Medulla oblongata (tissue), 1 donor: ENCODE measurements at regions not wholly inside any gene's neighbourhood (a gene's known extent, or its start where the extent isn't known, plus 50 kb on each side); places are given as distances from the start of the nearest gene placed in this dataset.
"Not testable (repeated sequence)": the region's sequence is repeated elsewhere in the genome, so short reads cannot be mapped to it uniquely, and the experiment has no call there.

ENCODE experiments used
- DNase-seq: peaks from one replicate; pipeline ENCODE4 v3.0.0-alpha.2; 2015; ENCODE audit errors: extremely low spot score

- no peak for DNase-seq
These were observed 194.4 kb downstream of the CTTN start for GRCh38 chr11:70592641-70593165.

- DNase-seq: no peak
These were observed 195.2 kb downstream of the CTTN start for GRCh38 chr11:70593446-70593983.

- no peak for DNase-seq
These were observed 195.7 kb downstream of the CTTN start for GRCh38 chr11:70594031-70594430.

GRCh38 chr11:70594606-70595005 is 196.3 kb downstream of the CTTN start:
- no peak for DNase-seq

GRCh38 chr11:70595016-70595415 is 196.7 kb downstream of the CTTN start:
- DNase-seq: no peak

- DNase-seq: no peak
These were observed 197.1 kb downstream of the CTTN start for GRCh38 chr11:70595452-70595851.

GRCh38 chr11:70596091-70596490 is 197.8 kb downstream of the CTTN start:
- no peak for DNase-seq

GRCh38 chr11:70597006-70597555 is 198.8 kb downstream of the CTTN start:
- no peak for DNase-seq

- DNase-seq: no peak
These were observed 199.7 kb downstream of the CTTN start for GRCh38 chr11:70597751-70598625.

GRCh38 chr11:70600911-70601415 is 202.6 kb downstream of the CTTN start:
- not testable (repeated sequence) for DNase-seq

GRCh38 chr11:70601861-70602538 is 203.7 kb downstream of the CTTN start:
- no peak for DNase-seq

GRCh38 chr11:70603114-70603755 is 204.9 kb downstream of the CTTN start:
- no peak for DNase-seq

GRCh38 chr11:70603756-70604211 is 205.5 kb downstream of the CTTN start:
- no peak for DNase-seq

- DNase-seq: no peak
These were observed 205.9 kb downstream of the CTTN start for GRCh38 chr11:70604221-70604620.

GRCh38 chr11:70604630-70605467 is 206.5 kb downstream of the CTTN start:
- no peak for DNase-seq

GRCh38 chr11:70605468-70605815 is 207.1 kb downstream of the CTTN start:
- DNase-seq: no peak

- DNase-seq: no peak
These were observed 207.5 kb downstream of the CTTN start for GRCh38 chr11:70605846-70606245.

GRCh38 chr11:70606248-70606950 is 208.1 kb downstream of the CTTN start:
- no peak for DNase-seq

GRCh38 chr11:70606951-70607330 is 208.6 kb downstream of the CTTN start:
- no peak for DNase-seq

- DNase-seq: no peak
These were observed 209.2 kb downstream of the CTTN start for GRCh38 chr11:70607561-70607960.
